ENCODE measurements at regions not wholly inside any gene's neighbourhood (a gene's known extent, or its start where the extent isn't known, plus 50 kb on each side); places are given as distances from the start of the nearest gene placed in this dataset.

- H3K36me3 Mint-ChIP-seq (ENCODE audit: insufficient read depth, unreplicated experiment), result no peaks in the 10 kb centered on the region
- no peak for TF ChIP-seq CTCF (IDR thresholded peaks at IDR 0.05; ENCODE audit: insufficient read depth in 1 of 2, low read depth in 1 of 2, low read length in 1 of 2, severe bottlenecking in 1 of 2, unreplicated experiment in 1 of 2)
- Histone ChIP-seq H3K27me3 (replicated peaks; ENCODE audit: control insufficient read depth, insufficient read depth, low read length) (no peaks in the 10 kb centered on the region), H3K4me3 (ENCODE audit: low read depth, low read length) (no peak overlapping the region), H3K36me3 (ENCODE audit: control insufficient read depth, insufficient read depth, low read length) (no peaks in the 10 kb centered on the region), H3K9me3 (peaks cover 7% of the 10 kb centered on the region; the same call in 1 of the 2 replicates), H3K4me1 (no peaks in the 10 kb centered on the region)
- CTCF ChIA-PET, result no interaction called here
- H3K4me3 Mint-ChIP-seq (ENCODE audit: unreplicated experiment), result no peak overlapping the region
- intact Hi-C loops (cut with micrococcal nuclease; ENCODE audit: unreplicated experiment), result no loop called here
- no TSS peak for BruUV-seq (replicated peaks)
- H3K27ac Mint-ChIP-seq (ENCODE audit: unreplicated experiment), result no peak overlapping the region
- H3K27me3 Mint-ChIP-seq (ENCODE audit: insufficient read depth, unreplicated experiment), result peaks cover 7% of the 10 kb centered on the region
- POLR2A ChIA-PET, result no interaction called here
- no peaks in the 10 kb centered on the region for H3K9me3 Mint-ChIP-seq (ENCODE audit: unreplicated experiment)
- H3K4me1 Mint-ChIP-seq (ENCODE audit: low read depth, unreplicated experiment), result no peaks in the 10 kb centered on the region
- DNase-seq, result no peak
Observed at GRCh38 chr2:18871430-18871829, 282.1 kb upstream of the NT5C1B start.

GRCh38 chr2:18870307-18870706 is 280.9 kb upstream of the NT5C1B start:
- Histone ChIP-seq H3K4me3 (ENCODE audit: low read depth, low read length) (no peak overlapping the region), H3K36me3 (ENCODE audit: control insufficient read depth, insufficient read depth, low read length) (no peaks in the 10 kb centered on the region), H3K4me1 (no peaks in the 10 kb centered on the region), H3K9me3 (peaks cover 8% of the 10 kb centered on the region; the same call in 1 of the 2 replicates), H3K27me3 (replicated peaks; ENCODE audit: control insufficient read depth, insufficient read depth, low read length) (no peaks in the 10 kb centered on the region)
- intact Hi-C loops (cut with micrococcal nuclease; ENCODE audit: unreplicated experiment), result no loop called here
- DNase-seq, result no peak
- H3K27me3 Mint-ChIP-seq (ENCODE audit: insufficient read depth, unreplicated experiment), result peaks cover 7% of the 10 kb centered on the region
- no peaks in the 10 kb centered on the region for H3K36me3 Mint-ChIP-seq (ENCODE audit: insufficient read depth, unreplicated experiment)
- H3K9me3 Mint-ChIP-seq (ENCODE audit: unreplicated experiment), result no peaks in the 10 kb centered on the region
- H3K27ac Mint-ChIP-seq (ENCODE audit: unreplicated experiment), result no peak overlapping the region
- no peak overlapping the region for H3K4me3 Mint-ChIP-seq (ENCODE audit: unreplicated experiment)
- no TSS peak for BruUV-seq (replicated peaks)
- no peaks in the 10 kb centered on the region for H3K4me1 Mint-ChIP-seq (ENCODE audit: low read depth, unreplicated experiment)
- CTCF ChIA-PET, result no interaction called here
- POLR2A ChIA-PET, result no interaction called here
- TF ChIP-seq CTCF (IDR thresholded peaks at IDR 0.05; ENCODE audit: insufficient read depth in 1 of 2, low read depth in 1 of 2, low read length in 1 of 2, severe bottlenecking in 1 of 2, unreplicated experiment in 1 of 2), result no peak

GRCh38 chr2:18861951-18862350 is 272.6 kb upstream of the NT5C1B start:
- Histone ChIP-seq H3K27me3 (replicated peaks; ENCODE audit: control insufficient read depth, insufficient read depth, low read length) (no peaks in the 10 kb centered on the region; the same call in 1 of the 2 replicates), H3K4me1 (0 out of 2 replicates have a peak, but pooled peaks cover 3% of the 10 kb centered on the region), H3K9me3 (peaks cover 5% of the 10 kb centered on the region), H3K4me3 (ENCODE audit: low read depth, low read length) (no peak overlapping the region), H3K36me3 (ENCODE audit: control insufficient read depth, insufficient read depth, low read length) (no peaks in the 10 kb centered on the region)
- no peak overlapping the region for H3K4me3 Mint-ChIP-seq (ENCODE audit: unreplicated experiment)
- H3K27ac Mint-ChIP-seq (ENCODE audit: unreplicated experiment), result no peak overlapping the region
- ChIA-PET CTCF (no interaction called here), POLR2A (no interaction called here)
- no TSS peak for BruUV-seq (replicated peaks)
- H3K27me3 Mint-ChIP-seq (ENCODE audit: insufficient read depth, unreplicated experiment), result peaks cover 13% of the 10 kb centered on the region
- no peaks in the 10 kb centered on the region for H3K9me3 Mint-ChIP-seq (ENCODE audit: unreplicated experiment)
- intact Hi-C loops (cut with micrococcal nuclease; ENCODE audit: unreplicated experiment), result no loop called here
- DNase-seq, result no peak
- H3K4me1 Mint-ChIP-seq (ENCODE audit: low read depth, unreplicated experiment), result no peaks in the 10 kb centered on the region
- H3K36me3 Mint-ChIP-seq (ENCODE audit: insufficient read depth, unreplicated experiment), result no peaks in the 10 kb centered on the region
- TF ChIP-seq CTCF (IDR thresholded peaks at IDR 0.05; ENCODE audit: insufficient read depth in 1 of 2, low read depth in 1 of 2, low read length in 1 of 2, severe bottlenecking in 1 of 2, unreplicated experiment in 1 of 2), result no peak
